Daoy (cell line): ENCODE measurements at regions not wholly inside any gene's neighbourhood (a gene's known extent, or its start where the extent isn't known, plus 50 kb on each side); places are given as distances from the start of the nearest gene placed in this dataset.

ENCODE experiments used
- DNase-seq: peaks from one replicate; pipeline ENCODE4 v3.0.0-alpha.2; 2015; ENCODE audit warnings: low read depth

- no peak for DNase-seq
These were observed 376.2 kb downstream of the GXYLT1 start for GRCh38 chr12:41768456-41768855.

GRCh38 chr12:41762691-41763090 is 382.0 kb downstream of the GXYLT1 start:
- no peak for DNase-seq

- DNase-seq = no peak
These were observed 399.1 kb downstream of the GXYLT1 start for GRCh38 chr12:41745593-41745992.

- peak; percentile 4 for DNase-seq
These were observed 400.8 kb downstream of the GXYLT1 start for GRCh38 chr12:41743835-41744234.

GRCh38 chr12:41739066-41739465 is 405.6 kb downstream of the GXYLT1 start:
- no peak for DNase-seq

GRCh38 chr12:41737423-41737822 is 407.3 kb downstream of the GXYLT1 start:
- DNase-seq = no peak

GRCh38 chr12:41736436-41736835 is 408.2 kb downstream of the GXYLT1 start:
- no peak for DNase-seq

GRCh38 chr12:41731691-41732090 is 413.0 kb downstream of the GXYLT1 start:
- DNase-seq = no peak

GRCh38 chr12:41731061-41731460 is 413.6 kb downstream of the GXYLT1 start:
- no peak for DNase-seq

GRCh38 chr12:41724216-41724615 is 420.5 kb downstream of the GXYLT1 start:
- DNase-seq = no peak

- DNase-seq = no peak
These were observed 425.5 kb downstream of the GXYLT1 start for GRCh38 chr12:41719214-41719613.

- DNase-seq = no peak
These were observed 429.4 kb downstream of the GXYLT1 start for GRCh38 chr12:41715256-41715655.

GRCh38 chr12:41709463-41710285 is 435.0 kb downstream of the GXYLT1 start:
- peak; percentile 19 for DNase-seq

GRCh38 chr12:41709012-41709411 is 435.7 kb downstream of the GXYLT1 start:
- no peak for DNase-seq

- DNase-seq = no peak
These were observed 438.3 kb downstream of the GXYLT1 start for GRCh38 chr12:41706376-41706775.

- DNase-seq = no peak
These were observed 442.6 kb downstream of the GXYLT1 start for GRCh38 chr12:41701943-41702601.

GRCh38 chr12:41700940-41701339 is 443.7 kb downstream of the GXYLT1 start:
- DNase-seq = no peak

- no peak for DNase-seq
These were observed 445.0 kb downstream of the GXYLT1 start for GRCh38 chr12:41699658-41700057.

- no peak for DNase-seq
These were observed 447.5 kb downstream of the GXYLT1 start for GRCh38 chr12:41697161-41697560.

- no peak for DNase-seq
These were observed 459.7 kb downstream of the GXYLT1 start for GRCh38 chr12:41684997-41685396.

GRCh38 chr12:41683513-41684240 is 461.0 kb downstream of the GXYLT1 start:
- no peak for DNase-seq

GRCh38 chr12:41683023-41683422 is 461.7 kb downstream of the GXYLT1 start:
- no peak for DNase-seq

- DNase-seq = no peak
These were observed 462.8 kb downstream of the GXYLT1 start for GRCh38 chr12:41681898-41682297.
